ENCODE measurements at regions not wholly inside any gene's neighbourhood (a gene's known extent, or its start where the extent isn't known, plus 50 kb on each side); places are given as distances from the start of the nearest gene placed in this dataset.

- POLR2A ChIA-PET (ENCODE audit: low non-redundant PET), result no interaction called here
- TF ChIP-seq, protein P1, sequence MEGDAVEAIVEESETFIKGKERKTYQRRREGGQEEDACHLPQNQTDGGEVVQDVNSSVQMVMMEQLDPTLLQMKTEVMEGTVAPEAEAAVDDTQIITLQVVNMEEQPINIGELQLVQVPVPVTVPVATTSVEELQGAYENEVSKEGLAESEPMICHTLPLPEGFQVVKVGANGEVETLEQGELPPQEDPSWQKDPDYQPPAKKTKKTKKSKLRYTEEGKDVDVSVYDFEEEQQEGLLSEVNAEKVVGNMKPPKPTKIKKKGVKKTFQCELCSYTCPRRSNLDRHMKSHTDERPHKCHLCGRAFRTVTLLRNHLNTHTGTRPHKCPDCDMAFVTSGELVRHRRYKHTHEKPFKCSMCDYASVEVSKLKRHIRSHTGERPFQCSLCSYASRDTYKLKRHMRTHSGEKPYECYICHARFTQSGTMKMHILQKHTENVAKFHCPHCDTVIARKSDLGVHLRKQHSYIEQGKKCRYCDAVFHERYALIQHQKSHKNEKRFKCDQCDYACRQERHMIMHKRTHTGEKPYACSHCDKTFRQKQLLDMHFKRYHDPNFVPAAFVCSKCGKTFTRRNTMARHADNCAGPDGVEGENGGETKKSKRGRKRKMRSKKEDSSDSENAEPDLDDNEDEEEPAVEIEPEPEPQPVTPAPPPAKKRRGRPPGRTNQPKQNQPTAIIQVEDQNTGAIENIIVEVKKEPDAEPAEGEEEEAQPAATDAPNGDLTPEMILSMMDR (conservative IDR thresholded peaks at IDR 0.05; ENCODE audit: low read depth), result no peak
- CTCF ChIA-PET, result interaction anchor here (0.6 kb wide), 1 partner anchor 1209 kb away, joined by 4 read pairs; no protein-coding TSS in a partner anchor
- H3K27ac ChIP-seq, result no peak overlapping the region
- no peak for DNase-seq (ENCODE audit: low spot score)
These were observed 220.4 kb downstream of the CBLN1 start for GRCh38 chr16:49061137-49061714.

- no peak for DNase-seq (ENCODE audit: low spot score)
- TF ChIP-seq, protein P1 (conservative IDR thresholded peaks at IDR 0.05; ENCODE audit: low read depth), result no peak
- ChIA-PET CTCF (interaction anchor here (0.6 kb wide), 1 partner anchor 1208 kb away, joined by 4 read pairs; no protein-coding TSS in a partner anchor), POLR2A (ENCODE audit: low non-redundant PET) (no interaction called here)
- H3K27ac ChIP-seq, result no peak overlapping the region
These were observed 220.9 kb downstream of the CBLN1 start for GRCh38 chr16:49060728-49061127.

- ChIA-PET CTCF (interaction anchor here (0.6 to 0.7 kb wide), 2 partner anchors 133 to 275 kb away, joined by 3 to 6 read pairs; no protein-coding TSS in a partner anchor), POLR2A (ENCODE audit: low non-redundant PET) (no interaction called here)
- DNase-seq (ENCODE audit: low spot score), result no peak
These were observed 223.3 kb downstream of the CBLN1 start for GRCh38 chr16:49058382-49058781.

GRCh38 chr16:49057936-49058335 lies 223.7 kb downstream of the CBLN1 start:
- DNase-seq (ENCODE audit: low spot score), result no peak
- no peak overlapping the region for H3K27ac ChIP-seq
- ChIA-PET POLR2A (ENCODE audit: low non-redundant PET) (no interaction called here), CTCF (interaction anchor here (0.5 to 0.7 kb wide), 4 partner anchors 134 to 732 kb away, joined by 3 to 6 read pairs (median 3); no protein-coding TSS in a partner anchor)
- TF ChIP-seq, protein P1 (conservative IDR thresholded peaks at IDR 0.05; ENCODE audit: low read depth), result no peak

More at GRCh38 chr16:49058382-49058781, 223.3 kb downstream of the CBLN1 start:
- H3K27ac ChIP-seq, result no peak overlapping the region
- TF ChIP-seq, protein P1 (conservative IDR thresholded peaks at IDR 0.05; ENCODE audit: low read depth), result no peak

DNA sequence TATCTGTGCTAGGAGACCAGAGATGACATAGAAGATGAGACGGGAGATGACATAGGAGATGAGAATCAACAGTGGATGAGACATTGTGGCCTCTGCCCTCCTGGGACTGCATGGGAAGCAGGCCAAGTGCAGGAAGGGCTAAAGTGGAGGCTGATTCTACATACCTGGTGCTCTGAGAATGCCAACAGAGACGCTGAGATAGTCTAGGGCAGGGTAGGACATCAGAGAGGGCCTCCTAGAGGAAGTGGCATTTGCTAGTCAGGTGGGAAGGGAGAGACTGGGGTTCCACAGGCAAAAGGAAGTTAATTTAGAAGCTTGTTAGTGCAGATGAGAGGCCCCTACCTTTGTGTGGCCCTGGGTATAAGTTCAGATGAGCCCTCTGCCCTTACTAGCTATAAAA lies 224.2 kb downstream of the CBLN1 start:
- no peak overlapping the region for H3K27ac ChIP-seq
- TF ChIP-seq, protein P1 (conservative IDR thresholded peaks at IDR 0.05; ENCODE audit: low read depth), result no peak
- POLR2A ChIA-PET (ENCODE audit: low non-redundant PET), result no interaction called here
- CTCF ChIA-PET, result interaction anchor here (0.7 kb wide), 2 partner anchors 14 to 732 kb away, joined by 3 to 6 read pairs; no protein-coding TSS in a partner anchor
- no peak for DNase-seq (ENCODE audit: low spot score)

- TF ChIP-seq, protein P1 (conservative IDR thresholded peaks at IDR 0.05; ENCODE audit: low read depth), result no peak
- CTCF ChIA-PET, result no interaction called here
- H3K27ac ChIP-seq, result no peak overlapping the region
- POLR2A ChIA-PET (ENCODE audit: low non-redundant PET), result no interaction called here
- DNase-seq (ENCODE audit: low spot score), result no peak
These were observed 225.1 kb downstream of the CBLN1 start for GRCh38 chr16:49056546-49056945.

Measured in RWPE1 (cell line).